Uterus (tissue), 2 donors: ENCODE measurements at regions not wholly inside any gene's neighbourhood (a gene's known extent, or its start where the extent isn't known, plus 50 kb on each side); places are given as distances from the start of the nearest gene placed in this dataset.

Source experiments
- POLR2A ChIP-seq, 2 donors: fragments of 450-650 bp; IDR thresholded peaks; one replicate each; pipeline ENCODE4 v1.6.1; 2016; ENCODE audit warnings: antibody characterized with exemption in 2 of 2, mild to moderate bottlenecking in 1 of 2, moderate library complexity in 1 of 2
- TF ChIP-seq, protein P1 (sequence below), 4 experiments: fragments of 200-600 bp in 2 of 4; fragments of 450-650 bp in 2 of 4; sonication (generic) in 2 of 4; IDR thresholded peaks; one replicate each; pipeline ENCODE4 v1.5.1; 2016 to 2019; ENCODE audit warnings: antibody characterized with exemption in 4 of 4, mild to moderate bottlenecking in 2 of 4, moderate library complexity in 1 of 4

DNA sequence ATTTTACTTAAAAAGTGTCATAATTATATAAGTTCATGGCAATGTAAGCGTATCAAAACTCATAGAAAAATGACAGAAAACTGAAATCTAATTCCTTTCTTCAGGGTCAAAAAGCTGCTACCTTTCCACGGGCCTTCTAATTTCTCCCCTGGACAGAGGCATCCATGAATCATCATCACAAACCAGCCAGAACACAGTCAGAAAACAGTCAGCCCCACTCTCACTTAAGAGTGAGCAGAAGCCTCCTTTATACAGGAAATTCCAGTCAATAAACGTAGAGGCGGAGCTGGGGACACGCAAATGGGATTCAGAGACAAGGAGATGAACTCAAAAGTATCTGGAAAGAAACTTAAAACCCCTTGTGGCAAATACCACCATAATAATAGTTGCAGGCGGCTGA is 54.2 kb upstream of the ABCC4 start:
- no peak for TF ChIP-seq POLR2A (IDR thresholded peaks at IDR 0.05)
- TF ChIP-seq, protein P1, sequence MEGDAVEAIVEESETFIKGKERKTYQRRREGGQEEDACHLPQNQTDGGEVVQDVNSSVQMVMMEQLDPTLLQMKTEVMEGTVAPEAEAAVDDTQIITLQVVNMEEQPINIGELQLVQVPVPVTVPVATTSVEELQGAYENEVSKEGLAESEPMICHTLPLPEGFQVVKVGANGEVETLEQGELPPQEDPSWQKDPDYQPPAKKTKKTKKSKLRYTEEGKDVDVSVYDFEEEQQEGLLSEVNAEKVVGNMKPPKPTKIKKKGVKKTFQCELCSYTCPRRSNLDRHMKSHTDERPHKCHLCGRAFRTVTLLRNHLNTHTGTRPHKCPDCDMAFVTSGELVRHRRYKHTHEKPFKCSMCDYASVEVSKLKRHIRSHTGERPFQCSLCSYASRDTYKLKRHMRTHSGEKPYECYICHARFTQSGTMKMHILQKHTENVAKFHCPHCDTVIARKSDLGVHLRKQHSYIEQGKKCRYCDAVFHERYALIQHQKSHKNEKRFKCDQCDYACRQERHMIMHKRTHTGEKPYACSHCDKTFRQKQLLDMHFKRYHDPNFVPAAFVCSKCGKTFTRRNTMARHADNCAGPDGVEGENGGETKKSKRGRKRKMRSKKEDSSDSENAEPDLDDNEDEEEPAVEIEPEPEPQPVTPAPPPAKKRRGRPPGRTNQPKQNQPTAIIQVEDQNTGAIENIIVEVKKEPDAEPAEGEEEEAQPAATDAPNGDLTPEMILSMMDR (IDR thresholded peaks at IDR 0.05), result no peak
